ENCODE measurements at regions not wholly inside any gene's neighbourhood (a gene's known extent, or its start where the extent isn't known, plus 50 kb on each side); places are given as distances from the start of the nearest gene placed in this dataset.

GRCh38 chr17:74152591-74153455, 50.7 kb upstream of the RPL38 start:
- TF ChIP-seq, protein P1, sequence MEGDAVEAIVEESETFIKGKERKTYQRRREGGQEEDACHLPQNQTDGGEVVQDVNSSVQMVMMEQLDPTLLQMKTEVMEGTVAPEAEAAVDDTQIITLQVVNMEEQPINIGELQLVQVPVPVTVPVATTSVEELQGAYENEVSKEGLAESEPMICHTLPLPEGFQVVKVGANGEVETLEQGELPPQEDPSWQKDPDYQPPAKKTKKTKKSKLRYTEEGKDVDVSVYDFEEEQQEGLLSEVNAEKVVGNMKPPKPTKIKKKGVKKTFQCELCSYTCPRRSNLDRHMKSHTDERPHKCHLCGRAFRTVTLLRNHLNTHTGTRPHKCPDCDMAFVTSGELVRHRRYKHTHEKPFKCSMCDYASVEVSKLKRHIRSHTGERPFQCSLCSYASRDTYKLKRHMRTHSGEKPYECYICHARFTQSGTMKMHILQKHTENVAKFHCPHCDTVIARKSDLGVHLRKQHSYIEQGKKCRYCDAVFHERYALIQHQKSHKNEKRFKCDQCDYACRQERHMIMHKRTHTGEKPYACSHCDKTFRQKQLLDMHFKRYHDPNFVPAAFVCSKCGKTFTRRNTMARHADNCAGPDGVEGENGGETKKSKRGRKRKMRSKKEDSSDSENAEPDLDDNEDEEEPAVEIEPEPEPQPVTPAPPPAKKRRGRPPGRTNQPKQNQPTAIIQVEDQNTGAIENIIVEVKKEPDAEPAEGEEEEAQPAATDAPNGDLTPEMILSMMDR (IDR thresholded peaks at IDR 0.05) = no peak
- no peak for TF ChIP-seq POLR2A (IDR thresholded peaks at IDR 0.05)

Measured in lower leg skin (tissue), 3 donors.